Choroid plexus epithelial cell (primary cell): ENCODE measurements at regions not wholly inside any gene's neighbourhood (a gene's known extent, or its start where the extent isn't known, plus 50 kb on each side); places are given as distances from the start of the nearest gene placed in this dataset.

Source experiments
- DNase-seq: peaks from one replicate; pipeline ENCODE4 v3.0.0-alpha.2; 2010; ENCODE audit warnings: low read depth
- H3K4me3 ChIP-seq: 2 replicates; pipeline ENCODE4 v1.5.1; 2011; ENCODE audit warnings: low read depth, mild to moderate bottlenecking, control low read depth, low read length, moderate library complexity
- TF ChIP-seq, protein P1 (sequence below): conservative IDR thresholded peaks from 2 replicates; pipeline ENCODE4 v1.5.1; 2011; ENCODE audit warnings: low read depth, mild to moderate bottlenecking, control low read depth, inconsistent platforms, low read length, moderate library complexity

DNA sequence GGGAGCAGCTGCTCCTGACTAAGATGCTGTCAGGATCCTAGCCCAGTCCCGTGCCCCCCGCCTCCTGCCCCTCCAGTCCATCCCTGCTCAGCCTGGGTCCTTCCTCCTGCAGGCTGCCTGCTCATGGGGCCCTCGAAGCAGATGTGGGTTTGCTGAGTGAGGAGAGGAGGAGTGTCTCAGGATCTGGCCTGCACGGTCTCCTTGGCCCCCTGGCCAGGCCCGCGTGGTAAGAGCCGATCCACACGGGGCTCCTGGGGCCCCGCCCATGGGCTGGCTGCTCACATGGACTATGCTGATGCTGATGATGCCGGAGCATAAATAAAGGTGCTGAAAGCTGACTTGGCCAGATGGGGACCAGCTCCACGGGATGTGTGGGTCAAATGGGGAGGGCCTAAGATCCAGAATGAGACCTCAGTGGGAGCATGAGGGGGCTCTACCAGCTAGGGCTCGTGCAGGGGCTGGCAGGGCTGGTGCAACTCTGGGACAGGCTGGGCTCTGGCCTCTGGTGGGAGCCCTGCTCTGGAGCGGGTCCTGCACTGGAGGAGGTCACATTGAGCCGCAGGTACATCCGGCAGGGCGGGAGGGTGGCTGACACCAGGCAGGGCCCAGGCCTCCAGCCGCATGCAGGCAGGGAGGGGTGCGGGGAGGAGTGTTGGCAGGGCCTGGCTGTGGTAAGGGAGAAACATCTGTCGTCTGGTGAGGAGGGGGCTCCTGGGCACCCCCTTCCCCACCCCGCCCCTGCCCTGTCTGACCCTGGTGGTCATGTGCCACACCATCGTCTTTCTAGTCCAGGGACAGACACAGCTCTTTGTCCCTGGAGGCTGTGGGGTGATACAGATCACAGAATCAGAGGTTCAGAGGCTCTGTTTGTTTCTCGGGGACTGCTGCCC, 275.3 kb upstream of the HDAC4 start:
- H3K4me3 ChIP-seq = no peak overlapping the region
- DNase-seq = no peak
- TF ChIP-seq, protein P1, sequence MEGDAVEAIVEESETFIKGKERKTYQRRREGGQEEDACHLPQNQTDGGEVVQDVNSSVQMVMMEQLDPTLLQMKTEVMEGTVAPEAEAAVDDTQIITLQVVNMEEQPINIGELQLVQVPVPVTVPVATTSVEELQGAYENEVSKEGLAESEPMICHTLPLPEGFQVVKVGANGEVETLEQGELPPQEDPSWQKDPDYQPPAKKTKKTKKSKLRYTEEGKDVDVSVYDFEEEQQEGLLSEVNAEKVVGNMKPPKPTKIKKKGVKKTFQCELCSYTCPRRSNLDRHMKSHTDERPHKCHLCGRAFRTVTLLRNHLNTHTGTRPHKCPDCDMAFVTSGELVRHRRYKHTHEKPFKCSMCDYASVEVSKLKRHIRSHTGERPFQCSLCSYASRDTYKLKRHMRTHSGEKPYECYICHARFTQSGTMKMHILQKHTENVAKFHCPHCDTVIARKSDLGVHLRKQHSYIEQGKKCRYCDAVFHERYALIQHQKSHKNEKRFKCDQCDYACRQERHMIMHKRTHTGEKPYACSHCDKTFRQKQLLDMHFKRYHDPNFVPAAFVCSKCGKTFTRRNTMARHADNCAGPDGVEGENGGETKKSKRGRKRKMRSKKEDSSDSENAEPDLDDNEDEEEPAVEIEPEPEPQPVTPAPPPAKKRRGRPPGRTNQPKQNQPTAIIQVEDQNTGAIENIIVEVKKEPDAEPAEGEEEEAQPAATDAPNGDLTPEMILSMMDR = no peak

DNA sequence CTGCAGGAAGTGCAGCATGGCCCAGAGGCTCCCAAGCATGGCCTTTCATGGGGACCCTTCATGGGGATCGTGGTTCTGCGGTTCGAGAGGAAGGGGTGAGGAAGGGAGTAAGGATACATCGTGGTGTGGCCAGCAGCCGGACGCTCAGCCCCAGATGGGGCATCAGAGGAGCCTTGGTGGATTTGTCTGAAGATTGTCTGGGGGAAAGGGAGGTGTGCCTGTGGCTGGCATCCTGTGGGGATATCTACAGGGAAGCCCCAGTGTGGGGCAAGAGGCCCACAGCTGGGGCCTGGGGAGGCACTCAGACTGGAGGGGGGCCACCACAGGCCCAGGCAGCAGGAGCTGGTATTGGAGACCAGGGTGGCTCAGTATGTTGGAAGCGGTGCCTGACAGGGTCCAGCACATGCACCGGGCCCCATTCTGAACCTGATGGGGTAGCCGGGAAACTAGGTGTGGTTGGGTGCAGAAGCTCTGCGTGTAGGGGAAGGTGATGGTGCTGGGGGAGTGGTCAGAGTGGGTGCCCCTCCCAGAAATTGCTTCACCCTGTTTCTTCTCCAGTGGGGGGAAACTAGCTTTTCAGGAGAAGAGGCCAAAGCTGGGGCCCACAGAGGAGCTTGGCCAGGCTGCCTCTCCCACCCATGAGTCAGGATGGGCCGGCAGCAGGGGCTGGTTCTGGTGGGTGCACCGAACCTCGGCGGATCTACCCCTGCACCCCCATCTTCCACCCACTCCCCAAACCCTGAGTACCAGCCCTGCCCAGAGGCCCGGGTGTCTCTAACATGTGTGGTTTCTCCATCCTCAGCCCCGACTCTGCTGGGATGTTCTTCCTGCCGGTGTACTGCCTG, 274.4 kb upstream of the HDAC4 start:
- H3K4me3 ChIP-seq = no peak overlapping the region
- DNase-seq = no peak
- TF ChIP-seq, protein P1 = no peak

DNA sequence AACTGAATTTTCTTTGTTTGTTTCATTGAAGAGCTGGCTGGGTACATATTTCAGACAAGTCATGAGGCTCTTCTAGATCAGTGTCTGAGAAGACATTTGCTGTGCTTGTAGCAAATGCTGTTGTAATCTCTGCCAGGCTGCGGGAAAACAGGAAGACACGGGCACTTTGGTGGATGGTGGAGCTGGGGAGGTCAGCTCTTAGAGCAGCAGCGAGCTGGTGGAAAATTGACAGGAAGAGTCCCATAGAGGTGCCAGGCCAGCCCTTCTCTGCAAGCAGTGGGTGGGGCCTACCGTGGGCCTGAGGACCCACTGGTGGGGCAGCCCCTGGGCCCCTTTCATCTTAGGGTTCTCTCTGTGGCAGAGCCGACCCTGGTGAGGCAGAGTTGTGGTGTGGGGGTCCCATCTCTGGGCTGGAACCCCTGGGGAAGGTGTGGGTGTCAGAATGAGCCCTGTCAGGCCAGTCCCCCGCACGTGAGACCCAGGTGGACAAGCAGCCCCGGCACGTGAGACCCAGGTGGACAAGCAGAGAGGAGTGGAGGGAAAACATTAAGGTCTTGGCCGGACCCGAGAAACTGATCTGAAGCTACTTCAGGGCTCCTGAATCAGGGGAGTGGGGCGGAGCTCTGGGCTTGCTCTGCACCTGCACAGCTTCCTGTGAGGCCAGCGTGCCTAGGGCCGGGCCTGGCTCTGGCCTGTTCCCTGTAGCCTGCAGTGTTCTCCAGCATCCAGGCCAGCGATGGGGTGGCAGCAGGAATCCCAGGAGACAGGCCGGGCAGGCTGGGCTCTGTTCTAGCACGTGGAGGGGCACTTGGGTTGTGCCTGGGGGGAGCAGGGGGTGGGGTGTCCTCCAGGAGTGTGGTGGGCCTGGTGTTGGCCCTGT, 273.5 kb upstream of the HDAC4 start:
- TF ChIP-seq, protein P1 = no peak
- no peak for DNase-seq
- no peak overlapping the region for H3K4me3 ChIP-seq

DNA sequence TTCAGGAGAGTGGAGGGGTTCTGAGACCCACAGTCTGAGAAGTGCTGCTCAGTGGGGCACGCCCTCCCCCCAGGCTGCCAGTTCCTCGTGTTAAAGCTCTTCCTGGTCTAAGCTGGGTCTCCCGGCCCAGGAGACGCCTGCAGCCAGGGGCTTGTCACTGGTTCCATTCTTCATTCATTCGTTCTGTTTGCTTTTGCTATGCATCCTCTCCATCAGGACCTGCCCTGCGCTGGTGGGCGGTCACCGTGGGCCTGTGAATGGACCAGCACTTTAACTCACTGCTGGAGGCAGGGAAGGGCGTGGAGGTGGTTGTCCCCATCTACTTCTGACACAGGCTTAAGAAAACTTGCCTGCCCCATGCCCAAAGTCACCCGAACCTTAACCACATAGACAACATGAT, 272.8 kb upstream of the HDAC4 start:
- no peak for DNase-seq
- no peak overlapping the region for H3K4me3 ChIP-seq
- TF ChIP-seq, protein P1 = no peak

GRCh38 chr2:239671916-239672849, 271.4 kb upstream of the HDAC4 start:
- DNase-seq = no peak
- no peak overlapping the region for H3K4me3 ChIP-seq
- TF ChIP-seq, protein P1 = no peak

DNA sequence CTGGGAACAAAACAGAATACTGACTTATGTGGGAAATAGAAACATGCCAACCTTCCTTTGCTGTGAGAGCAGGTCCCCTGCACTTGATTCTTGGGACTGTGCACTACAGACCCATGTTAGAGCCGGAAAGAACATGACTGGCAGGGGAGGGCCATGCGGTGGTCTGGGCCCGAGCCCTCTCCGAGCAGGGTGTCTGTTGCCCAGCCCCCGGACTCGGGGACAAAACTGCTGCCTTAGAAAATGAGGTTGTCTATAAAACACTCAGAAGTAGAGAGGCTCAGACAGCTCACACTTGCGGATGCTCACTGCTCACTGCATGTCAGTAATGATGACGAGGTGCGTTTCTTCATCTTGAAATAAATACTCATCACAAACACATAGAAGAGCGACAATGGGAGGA, 270.7 kb upstream of the HDAC4 start:
- TF ChIP-seq, protein P1 = no peak
- no peak for DNase-seq
- H3K4me3 ChIP-seq = no peak overlapping the region
